PFSK-1 (cell line): ENCODE measurements at regions not wholly inside any gene's neighbourhood (a gene's known extent, or its start where the extent isn't known, plus 50 kb on each side); places are given as distances from the start of the nearest gene placed in this dataset.

Experiments
- FOXP2 ChIP-seq: optimal IDR thresholded peaks from 2 replicates; pipeline ENCODE3; 2011; ENCODE audit warnings: borderline replicate concordance, control low read depth, inconsistent platforms; ENCODE audit not compliant: insufficient read depth; ENCODE audit errors: extremely low read length, extremely low read depth
- POLR2AphosphoS5 ChIP-seq: IDR thresholded peaks from 2 replicates; pipeline ENCODE4 v1.6.1; 2012; ENCODE audit warnings: low read depth, mild to moderate bottlenecking, control low read depth, low read length, moderate library complexity
- SIN3A ChIP-seq: IDR thresholded peaks from 2 replicates; pipeline ENCODE4 v1.6.1; 2012; ENCODE audit warnings: mild to moderate bottlenecking, low read length, moderate library complexity, borderline replicate concordance; ENCODE audit not compliant: insufficient read depth
- TAF1 ChIP-seq: IDR thresholded peaks from 2 replicates; pipeline ENCODE4 v1.6.1; 2012; ENCODE audit warnings: low read length, control low read depth, borderline replicate concordance; ENCODE audit not compliant: insufficient read depth
- TF ChIP-seq, protein P1 (sequence below), 2 experiments: IDR thresholded peaks; 2 replicates each; pipeline versions ENCODE4 v1.6.1 to v1.8.0; 2011 to 2012; ENCODE audit warnings: low read depth in 2 of 2, low read length in 2 of 2, control low read depth in 1 of 2, inconsistent platforms in 1 of 2, mild to moderate bottlenecking in 1 of 2, moderate library complexity in 1 of 2; ENCODE audit not compliant: insufficient read depth in 1 of 2

DNA sequence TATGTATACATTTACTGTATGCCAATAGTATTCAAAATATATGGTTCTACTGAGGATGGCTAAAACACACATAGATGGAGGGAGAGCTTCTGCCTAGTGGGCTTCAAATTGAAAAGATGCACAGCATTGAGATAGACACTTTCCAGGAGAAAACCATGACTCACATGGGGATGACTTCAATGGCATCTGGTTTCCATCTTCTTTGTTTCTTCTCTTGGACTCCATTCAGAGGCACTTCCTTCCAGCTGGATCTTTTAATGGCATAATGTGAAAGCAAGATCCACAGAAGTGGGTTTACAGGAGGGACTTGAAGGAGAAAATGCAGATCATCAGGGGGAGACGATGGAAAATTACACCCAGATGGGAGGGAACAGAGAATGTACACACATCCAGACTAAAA lies 84.9 kb downstream of the ZNF365 start:
- TF ChIP-seq POLR2AphosphoS5 (peak; percentile 36; the same call in 1 of the 2 replicates), FOXP2 (no peak), TAF1 (no peak), SIN3A (peak; percentile 26; the same call in 1 of the 2 replicates)
- TF ChIP-seq, protein P1, sequence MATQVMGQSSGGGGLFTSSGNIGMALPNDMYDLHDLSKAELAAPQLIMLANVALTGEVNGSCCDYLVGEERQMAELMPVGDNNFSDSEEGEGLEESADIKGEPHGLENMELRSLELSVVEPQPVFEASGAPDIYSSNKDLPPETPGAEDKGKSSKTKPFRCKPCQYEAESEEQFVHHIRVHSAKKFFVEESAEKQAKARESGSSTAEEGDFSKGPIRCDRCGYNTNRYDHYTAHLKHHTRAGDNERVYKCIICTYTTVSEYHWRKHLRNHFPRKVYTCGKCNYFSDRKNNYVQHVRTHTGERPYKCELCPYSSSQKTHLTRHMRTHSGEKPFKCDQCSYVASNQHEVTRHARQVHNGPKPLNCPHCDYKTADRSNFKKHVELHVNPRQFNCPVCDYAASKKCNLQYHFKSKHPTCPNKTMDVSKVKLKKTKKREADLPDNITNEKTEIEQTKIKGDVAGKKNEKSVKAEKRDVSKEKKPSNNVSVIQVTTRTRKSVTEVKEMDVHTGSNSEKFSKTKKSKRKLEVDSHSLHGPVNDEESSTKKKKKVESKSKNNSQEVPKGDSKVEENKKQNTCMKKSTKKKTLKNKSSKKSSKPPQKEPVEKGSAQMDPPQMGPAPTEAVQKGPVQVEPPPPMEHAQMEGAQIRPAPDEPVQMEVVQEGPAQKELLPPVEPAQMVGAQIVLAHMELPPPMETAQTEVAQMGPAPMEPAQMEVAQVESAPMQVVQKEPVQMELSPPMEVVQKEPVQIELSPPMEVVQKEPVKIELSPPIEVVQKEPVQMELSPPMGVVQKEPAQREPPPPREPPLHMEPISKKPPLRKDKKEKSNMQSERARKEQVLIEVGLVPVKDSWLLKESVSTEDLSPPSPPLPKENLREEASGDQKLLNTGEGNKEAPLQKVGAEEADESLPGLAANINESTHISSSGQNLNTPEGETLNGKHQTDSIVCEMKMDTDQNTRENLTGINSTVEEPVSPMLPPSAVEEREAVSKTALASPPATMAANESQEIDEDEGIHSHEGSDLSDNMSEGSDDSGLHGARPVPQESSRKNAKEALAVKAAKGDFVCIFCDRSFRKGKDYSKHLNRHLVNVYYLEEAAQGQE (IDR thresholded peaks at IDR 0.05; ENCODE audit: insufficient read depth in 1 of 2, low read depth in 2 of 2, low read length in 2 of 2): 0 out of 4 replicates have a peak, but pooled peaks of 1 of the 2 experiments have one; percentile 27
